ENCODE measurements at regions not wholly inside any gene's neighbourhood (a gene's known extent, or its start where the extent isn't known, plus 50 kb on each side); places are given as distances from the start of the nearest gene placed in this dataset.

DNA sequence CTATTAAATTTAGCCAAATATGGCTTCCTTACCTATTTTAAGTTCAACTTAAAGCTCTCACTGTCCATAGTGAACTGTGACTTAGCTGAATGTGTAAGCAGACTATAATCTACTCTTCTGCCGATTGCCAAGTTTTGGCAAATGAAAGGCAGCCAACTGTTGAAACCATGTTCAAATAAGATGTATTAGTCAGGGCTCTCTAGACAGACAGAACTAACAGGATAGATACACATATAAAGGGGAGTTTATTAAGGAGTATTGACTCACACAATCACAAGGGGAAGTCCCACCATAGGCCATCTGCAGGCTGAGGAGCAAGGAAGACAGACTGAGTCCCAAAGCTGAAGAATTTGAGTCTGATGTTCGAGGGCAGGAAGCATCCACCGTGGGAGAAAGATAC, 837.7 kb upstream of the AUTS2 start:
- TF ChIP-seq, protein P1, sequence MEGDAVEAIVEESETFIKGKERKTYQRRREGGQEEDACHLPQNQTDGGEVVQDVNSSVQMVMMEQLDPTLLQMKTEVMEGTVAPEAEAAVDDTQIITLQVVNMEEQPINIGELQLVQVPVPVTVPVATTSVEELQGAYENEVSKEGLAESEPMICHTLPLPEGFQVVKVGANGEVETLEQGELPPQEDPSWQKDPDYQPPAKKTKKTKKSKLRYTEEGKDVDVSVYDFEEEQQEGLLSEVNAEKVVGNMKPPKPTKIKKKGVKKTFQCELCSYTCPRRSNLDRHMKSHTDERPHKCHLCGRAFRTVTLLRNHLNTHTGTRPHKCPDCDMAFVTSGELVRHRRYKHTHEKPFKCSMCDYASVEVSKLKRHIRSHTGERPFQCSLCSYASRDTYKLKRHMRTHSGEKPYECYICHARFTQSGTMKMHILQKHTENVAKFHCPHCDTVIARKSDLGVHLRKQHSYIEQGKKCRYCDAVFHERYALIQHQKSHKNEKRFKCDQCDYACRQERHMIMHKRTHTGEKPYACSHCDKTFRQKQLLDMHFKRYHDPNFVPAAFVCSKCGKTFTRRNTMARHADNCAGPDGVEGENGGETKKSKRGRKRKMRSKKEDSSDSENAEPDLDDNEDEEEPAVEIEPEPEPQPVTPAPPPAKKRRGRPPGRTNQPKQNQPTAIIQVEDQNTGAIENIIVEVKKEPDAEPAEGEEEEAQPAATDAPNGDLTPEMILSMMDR (conservative IDR thresholded peaks at IDR 0.05; ENCODE audit: low read length): no peak
- TF ChIP-seq EZH2phosphoT487 (IDR thresholded peaks at IDR 0.05; ENCODE audit: borderline replicate concordance): no peak
